GM19193 (cell line): ENCODE measurements at regions not wholly inside any gene's neighbourhood (a gene's known extent, or its start where the extent isn't known, plus 50 kb on each side); places are given as distances from the start of the nearest gene placed in this dataset.

Source experiments
- POLR2A ChIP-seq: IDR thresholded peaks from 4 replicates; pipeline ENCODE4 v1.6.1; 2011; ENCODE audit not compliant: insufficient read depth, insufficient read length; ENCODE audit errors: extremely low read depth

- no peak for TF ChIP-seq POLR2A
Measured at GRCh38 chr13:105074755-105075154, 1460.7 kb downstream of the EFNB2 start.

GRCh38 chr13:105073041-105073440, 1462.4 kb downstream of the EFNB2 start:
- TF ChIP-seq POLR2A: no peak

GRCh38 chr13:105070452-105070851, 1465.0 kb downstream of the EFNB2 start:
- TF ChIP-seq POLR2A: no peak

GRCh38 chr13:105069106-105069505, 1466.4 kb downstream of the EFNB2 start:
- TF ChIP-seq POLR2A: no peak

- TF ChIP-seq POLR2A: no peak
Measured at GRCh38 chr13:105063676-105064075, 1471.8 kb downstream of the EFNB2 start.

- TF ChIP-seq POLR2A: no peak
Measured at GRCh38 chr13:105059786-105060185, 1475.7 kb downstream of the EFNB2 start.

GRCh38 chr13:105058517-105058916, 1476.9 kb downstream of the EFNB2 start:
- no peak for TF ChIP-seq POLR2A

- TF ChIP-seq POLR2A: no peak
Measured at GRCh38 chr13:105052711-105053110, 1482.8 kb downstream of the EFNB2 start.

- TF ChIP-seq POLR2A: no peak
Measured at GRCh38 chr13:105050686-105051085, 1484.8 kb downstream of the EFNB2 start.

- no peak for TF ChIP-seq POLR2A
Measured at GRCh38 chr13:105048677-105049076, 1486.8 kb downstream of the EFNB2 start.

GRCh38 chr13:105047676-105048295, 1487.7 kb downstream of the EFNB2 start:
- TF ChIP-seq POLR2A: no peak

- no peak for TF ChIP-seq POLR2A
Measured at GRCh38 chr13:105037110-105037509, 1498.4 kb downstream of the EFNB2 start.

- TF ChIP-seq POLR2A: no peak
Measured at GRCh38 chr13:105035092-105035491, 1500.4 kb downstream of the EFNB2 start.

- TF ChIP-seq POLR2A: no peak
Measured at GRCh38 chr13:105033999-105034398, 1501.5 kb downstream of the EFNB2 start.

- no peak for TF ChIP-seq POLR2A
Measured at GRCh38 chr13:105031306-105031705, 1504.2 kb downstream of the EFNB2 start.

GRCh38 chr13:105030851-105031250, 1504.6 kb downstream of the EFNB2 start:
- TF ChIP-seq POLR2A: no peak

- no peak for TF ChIP-seq POLR2A
Measured at GRCh38 chr13:105019073-105019472, 1516.4 kb downstream of the EFNB2 start.
